ENCODE measurements at regions not wholly inside any gene's neighbourhood (a gene's known extent, or its start where the extent isn't known, plus 50 kb on each side); places are given as distances from the start of the nearest gene placed in this dataset.

DNA sequence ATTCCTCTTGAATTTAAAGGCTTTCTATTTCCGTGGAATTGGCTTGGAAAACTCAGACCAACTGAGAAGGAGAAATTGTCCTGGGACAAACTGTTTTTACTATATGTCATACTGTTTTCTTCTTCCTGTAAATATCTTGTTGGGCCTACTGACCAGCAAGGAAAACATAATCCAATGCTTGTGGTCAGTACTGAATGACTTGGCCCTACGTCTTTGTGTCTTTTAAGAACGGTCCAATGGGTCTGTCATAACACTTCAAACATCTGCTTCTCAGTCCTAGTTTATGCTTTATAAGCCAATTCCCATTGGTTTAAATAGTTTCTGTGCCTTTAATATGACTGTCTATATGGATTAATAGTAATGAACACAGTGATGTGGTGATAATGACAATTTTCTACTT lies 248.5 kb upstream of the DDHD1 start:
- TF ChIP-seq BHLHE40 (IDR thresholded peaks at IDR 0.05; ENCODE audit: borderline replicate concordance) (no peak), SP1 (IDR thresholded peaks at IDR 0.05) (no peak), ZNF384 (IDR thresholded peaks at IDR 0.05) (no peak), FOXM1 (IDR thresholded peaks at IDR 0.05; ENCODE audit: borderline replicate concordance) (no peak), LEF1 (IDR thresholded peaks at IDR 0.05; ENCODE audit: borderline replicate concordance) (no peak), NFRKB (IDR thresholded peaks at IDR 0.05) (no peak), SUZ12 (IDR thresholded peaks at IDR 0.05) (no peak), HDGF (IDR thresholded peaks at IDR 0.05; ENCODE audit: borderline replicate concordance) (no peak), TARDBP (IDR thresholded peaks at IDR 0.05) (no peak)
- TF ChIP-seq, protein P1, sequence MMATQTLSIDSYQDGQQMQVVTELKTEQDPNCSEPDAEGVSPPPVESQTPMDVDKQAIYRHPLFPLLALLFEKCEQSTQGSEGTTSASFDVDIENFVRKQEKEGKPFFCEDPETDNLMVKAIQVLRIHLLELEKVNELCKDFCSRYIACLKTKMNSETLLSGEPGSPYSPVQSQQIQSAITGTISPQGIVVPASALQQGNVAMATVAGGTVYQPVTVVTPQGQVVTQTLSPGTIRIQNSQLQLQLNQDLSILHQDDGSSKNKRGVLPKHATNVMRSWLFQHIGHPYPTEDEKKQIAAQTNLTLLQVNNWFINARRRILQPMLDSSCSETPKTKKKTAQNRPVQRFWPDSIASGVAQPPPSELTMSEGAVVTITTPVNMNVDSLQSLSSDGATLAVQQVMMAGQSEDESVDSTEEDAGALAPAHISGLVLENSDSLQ (IDR thresholded peaks at IDR 0.05), result no peak

Data from HEK293T (cell line).